Gastrocnemius medialis (tissue), 4 donors: ENCODE measurements at regions not wholly inside any gene's neighbourhood (a gene's known extent, or its start where the extent isn't known, plus 50 kb on each side); places are given as distances from the start of the nearest gene placed in this dataset.

Experiments used
- CTCF ChIP-seq, 5 experiments: fragments of 450-650 bp in 3 of 5; fragments of 200-600 bp in 2 of 5; sonication (generic) in 2 of 5; IDR thresholded peaks in 4 of 5; conservative IDR thresholded peaks in 1 of 5; 1 replicate in 4 of 5; 2 replicates in 1 of 5; pipeline ENCODE4 v1.5.1; 2016 to 2019; ENCODE audit warnings: antibody characterized with exemption in 5 of 5, mild to moderate bottlenecking in 3 of 5, moderate library complexity in 3 of 5
- POLR2A ChIP-seq, 2 donors: fragments of 450-650 bp; IDR thresholded peaks; one replicate each; pipeline ENCODE4 v1.6.1; 2017; ENCODE audit warnings: antibody characterized with exemption in 2 of 2, mild to moderate bottlenecking in 2 of 2, moderate library complexity in 2 of 2

GRCh38 chr16:80887062-80887461 is 82.7 kb upstream of the CDYL2 start:
- TF ChIP-seq POLR2A (IDR thresholded peaks at IDR 0.05) (no peak), CTCF (IDR thresholded peaks at IDR 0.05 in 4 of 5, conservative IDR thresholded peaks at IDR 0.05 in 1 of 5) (no peak)
